Effector memory CD4-positive, alpha-beta T cell (primary cell): ENCODE measurements at regions not wholly inside any gene's neighbourhood (a gene's known extent, or its start where the extent isn't known, plus 50 kb on each side); places are given as distances from the start of the nearest gene placed in this dataset.

Experiments
- DNase-seq, 3 donors: peaks; one replicate each; pipeline ENCODE4 v3.0.0-alpha.2; 2020
- H3K27ac ChIP-seq: 2 replicates; pipeline ENCODE4 v1.7.0; 2013; ENCODE audit warnings: mild to moderate bottlenecking, low read length, moderate library complexity; ENCODE audit not compliant: insufficient read depth, poor library complexity, severe bottlenecking
- H3K27me3 ChIP-seq: replicated peaks from 2 replicates; pipeline ENCODE4 v1.7.0; 2013; ENCODE audit warnings: mild to moderate bottlenecking, low read length; ENCODE audit not compliant: insufficient read depth, control insufficient read depth, poor library complexity, severe bottlenecking
- H3K36me3 ChIP-seq: 2 replicates; pipeline ENCODE4 v1.7.0; 2013; ENCODE audit warnings: mild to moderate bottlenecking, low read length, moderate library complexity; ENCODE audit not compliant: control insufficient read depth, insufficient read depth
- H3K4me1 ChIP-seq: 2 replicates; pipeline ENCODE4 v1.7.0; 2013; ENCODE audit warnings: low read length, mild to moderate bottlenecking; ENCODE audit not compliant: control insufficient read depth, insufficient read depth, poor library complexity, severe bottlenecking
- H3K4me3 ChIP-seq: 2 replicates; pipeline ENCODE4 v1.7.0; 2013; ENCODE audit warnings: low read length, low read depth, mild to moderate bottlenecking; ENCODE audit not compliant: insufficient read depth, poor library complexity, severe bottlenecking
- H3K9me3 ChIP-seq: 2 replicates; pipeline ENCODE4 v1.7.0; 2013; ENCODE audit warnings: mild to moderate bottlenecking, low read length, moderate library complexity; ENCODE audit not compliant: control insufficient read depth

GRCh38 chr5:82338771-82339373, 60.7 kb upstream of the RPS23 start:
- H3K27ac ChIP-seq: no peak overlapping the region
- no peak for DNase-seq
- no peaks in the 10 kb centered on the region for H3K4me1 ChIP-seq
- H3K27me3 ChIP-seq: no peaks in the 10 kb centered on the region
- no peak overlapping the region for H3K4me3 ChIP-seq
- no peaks in the 10 kb centered on the region for H3K9me3 ChIP-seq
- H3K36me3 ChIP-seq: no peaks in the 10 kb centered on the region

- H3K9me3 ChIP-seq: no peaks in the 10 kb centered on the region
- no peak for DNase-seq
- no peak overlapping the region for H3K27ac ChIP-seq
- no peaks in the 10 kb centered on the region for H3K27me3 ChIP-seq
- no peaks in the 10 kb centered on the region for H3K4me1 ChIP-seq
- H3K36me3 ChIP-seq: no peaks in the 10 kb centered on the region
- H3K4me3 ChIP-seq: no peak overlapping the region
These were observed 58.8 kb upstream of the RPS23 start for GRCh38 chr5:82336959-82337351.

- no peaks in the 10 kb centered on the region for H3K9me3 ChIP-seq
- no peaks in the 10 kb centered on the region for H3K27me3 ChIP-seq
- H3K27ac ChIP-seq: no peak overlapping the region
- no peak overlapping the region for H3K4me3 ChIP-seq
- DNase-seq: no peak
- H3K4me1 ChIP-seq: no peaks in the 10 kb centered on the region
- no peaks in the 10 kb centered on the region for H3K36me3 ChIP-seq
These were observed 58.2 kb upstream of the RPS23 start for GRCh38 chr5:82336226-82336958.

- no peaks in the 10 kb centered on the region for H3K4me1 ChIP-seq
- H3K9me3 ChIP-seq: no peaks in the 10 kb centered on the region
- H3K36me3 ChIP-seq: no peaks in the 10 kb centered on the region
- H3K27ac ChIP-seq: no peak overlapping the region
- H3K4me3 ChIP-seq: no peak overlapping the region
- no peaks in the 10 kb centered on the region for H3K27me3 ChIP-seq
- DNase-seq: no peak
These were observed 57.7 kb upstream of the RPS23 start for GRCh38 chr5:82335806-82336205.

GRCh38 chr5:82334856-82335255, 56.7 kb upstream of the RPS23 start:
- Histone ChIP-seq H3K36me3 (no peaks in the 10 kb centered on the region), H3K4me1 (no peaks in the 10 kb centered on the region), H3K4me3 (no peak overlapping the region), H3K27me3 (no peaks in the 10 kb centered on the region), H3K27ac (no peak overlapping the region), H3K9me3 (no peaks in the 10 kb centered on the region)
- no peak for DNase-seq

GRCh38 chr5:82334085-82334692, 56.0 kb upstream of the RPS23 start:
- Histone ChIP-seq H3K4me3 (no peak overlapping the region), H3K36me3 (no peaks in the 10 kb centered on the region), H3K27ac (no peak overlapping the region), H3K9me3 (no peaks in the 10 kb centered on the region), H3K27me3 (no peaks in the 10 kb centered on the region), H3K4me1 (no peaks in the 10 kb centered on the region)
- no peak for DNase-seq

GRCh38 chr5:82332886-82333615, 54.9 kb upstream of the RPS23 start:
- Histone ChIP-seq H3K27me3 (no peaks in the 10 kb centered on the region), H3K4me3 (no peak overlapping the region), H3K27ac (no peak overlapping the region), H3K36me3 (no peaks in the 10 kb centered on the region), H3K9me3 (no peaks in the 10 kb centered on the region), H3K4me1 (no peaks in the 10 kb centered on the region)
- DNase-seq: no peak

- no peaks in the 10 kb centered on the region for H3K4me1 ChIP-seq
- DNase-seq: no peak
- H3K27ac ChIP-seq: no peak overlapping the region
- H3K36me3 ChIP-seq: no peaks in the 10 kb centered on the region
- no peaks in the 10 kb centered on the region for H3K27me3 ChIP-seq
- no peak overlapping the region for H3K4me3 ChIP-seq
- no peaks in the 10 kb centered on the region for H3K9me3 ChIP-seq
These were observed 54.1 kb upstream of the RPS23 start for GRCh38 chr5:82332064-82332855.

GRCh38 chr5:82331557-82331956, 53.4 kb upstream of the RPS23 start:
- DNase-seq: no peak
- H3K4me3 ChIP-seq: no peak overlapping the region
- no peaks in the 10 kb centered on the region for H3K4me1 ChIP-seq
- no peaks in the 10 kb centered on the region for H3K27me3 ChIP-seq
- H3K36me3 ChIP-seq: no peaks in the 10 kb centered on the region
- H3K9me3 ChIP-seq: no peaks in the 10 kb centered on the region
- H3K27ac ChIP-seq: no peak overlapping the region
